ENCODE measurements at regions not wholly inside any gene's neighbourhood (a gene's known extent, or its start where the extent isn't known, plus 50 kb on each side); places are given as distances from the start of the nearest gene placed in this dataset.
"Not testable (repeated sequence)": the region's sequence is repeated elsewhere in the genome, so short reads cannot be mapped to it uniquely, and the experiment has no call there.

GRCh38 chr20:25798174-25798993 is 101.7 kb upstream of the ZNF337 start:
- not testable (repeated sequence) for ATAC-seq, H3K9me3 Mint-ChIP-seq, H3K4me3 Mint-ChIP-seq

GRCh38 chr20:25797062-25797461 is 100.4 kb upstream of the ZNF337 start:
- ATAC-seq; DNase-seq (ENCODE audit: low spot score in 2 of 2); H3K9me3 Mint-ChIP-seq; H3K36me3 Mint-ChIP-seq; H3K4me3 Mint-ChIP-seq; H3K27ac Mint-ChIP-seq; H3K4me1 Mint-ChIP-seq: not testable (repeated sequence)

More at GRCh38 chr20:25798174-25798993, 101.7 kb upstream of the ZNF337 start:
- not testable (repeated sequence) for H3K27ac Mint-ChIP-seq; H3K4me1 Mint-ChIP-seq; H3K36me3 Mint-ChIP-seq; DNase-seq (ENCODE audit: low spot score in 2 of 2)

GRCh38 chr20:25777241-25777640 is 80.6 kb upstream of the ZNF337 start:
- not testable (repeated sequence) for H3K9me3 Mint-ChIP-seq; DNase-seq (ENCODE audit: low spot score in 2 of 2); H3K36me3 Mint-ChIP-seq; ATAC-seq; H3K27ac Mint-ChIP-seq; H3K4me3 Mint-ChIP-seq; H3K4me1 Mint-ChIP-seq

- H3K9me3 Mint-ChIP-seq; H3K27ac Mint-ChIP-seq; H3K36me3 Mint-ChIP-seq; ATAC-seq; DNase-seq (ENCODE audit: low spot score in 2 of 2); H3K4me1 Mint-ChIP-seq; H3K4me3 Mint-ChIP-seq: not testable (repeated sequence)
These were observed 78.1 kb upstream of the ZNF337 start for GRCh38 chr20:25774711-25775110.

DNA sequence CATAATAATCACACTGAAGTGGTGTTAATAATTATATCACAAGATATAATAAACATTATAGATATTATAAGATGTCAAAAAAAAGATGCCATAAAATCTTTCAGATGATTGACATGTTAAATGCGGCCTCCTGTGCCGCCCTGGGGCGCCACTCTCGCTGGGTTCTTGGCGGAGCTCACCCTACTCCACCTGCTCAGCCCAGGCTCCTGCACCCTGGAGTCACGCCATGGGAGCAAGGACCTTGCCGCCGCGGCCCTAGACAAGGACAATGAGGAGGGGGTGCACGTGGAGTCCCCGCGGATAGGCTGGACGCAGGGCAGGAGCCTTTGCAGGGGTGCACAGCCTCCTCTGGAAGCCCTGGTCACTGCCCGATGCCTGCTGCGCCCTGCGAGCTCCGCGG is 77.5 kb upstream of the ZNF337 start:
- ATAC-seq; DNase-seq (ENCODE audit: low spot score in 2 of 2); H3K9me3 Mint-ChIP-seq; H3K4me1 Mint-ChIP-seq; H3K4me3 Mint-ChIP-seq; H3K27ac Mint-ChIP-seq; H3K36me3 Mint-ChIP-seq: not testable (repeated sequence)

DNA sequence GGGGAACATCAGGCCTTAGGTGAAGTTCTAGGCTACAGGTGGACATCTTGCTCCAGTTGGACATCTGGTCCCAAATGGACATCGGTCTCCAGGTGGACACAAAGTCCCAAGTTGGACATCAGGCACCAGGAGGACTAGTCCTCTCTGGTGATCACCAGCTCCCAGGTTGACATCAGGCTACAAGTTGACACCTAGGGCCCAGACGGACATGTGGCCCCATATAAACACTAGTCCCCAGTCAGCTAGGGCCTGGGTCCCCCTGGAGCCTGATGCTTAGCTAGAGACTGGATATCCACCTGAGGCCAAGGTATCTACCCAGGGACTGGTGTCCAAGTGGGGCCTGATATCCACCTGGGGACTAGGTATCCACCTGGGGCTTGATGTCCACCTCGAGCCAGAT is 75.8 kb upstream of the ZNF337 start:
- H3K4me1 Mint-ChIP-seq; H3K27ac Mint-ChIP-seq; H3K9me3 Mint-ChIP-seq; H3K4me3 Mint-ChIP-seq; DNase-seq (ENCODE audit: low spot score in 2 of 2); H3K36me3 Mint-ChIP-seq; ATAC-seq: not testable (repeated sequence)

DNA sequence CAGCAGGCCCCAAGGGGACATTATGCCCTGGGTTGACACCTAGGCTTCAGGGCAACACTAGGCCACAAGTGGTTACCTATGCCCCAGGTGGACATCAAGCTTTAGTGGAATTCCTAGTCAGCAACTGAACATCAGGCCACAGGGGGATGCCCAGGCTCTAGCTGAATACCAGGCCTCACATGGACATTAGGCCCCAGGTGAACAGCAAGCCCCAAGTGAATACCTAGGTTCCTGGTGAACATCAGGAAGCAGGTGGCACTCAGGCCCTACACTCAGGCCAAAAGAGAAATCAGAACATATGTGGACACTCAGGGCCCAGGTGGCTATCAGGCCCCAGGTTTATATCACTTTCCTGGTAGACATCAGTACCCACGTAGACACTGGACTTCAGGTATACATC is 75.2 kb upstream of the ZNF337 start:
- H3K4me1 Mint-ChIP-seq; ATAC-seq; H3K27ac Mint-ChIP-seq; H3K4me3 Mint-ChIP-seq; H3K9me3 Mint-ChIP-seq; DNase-seq (ENCODE audit: low spot score in 2 of 2); H3K36me3 Mint-ChIP-seq: not testable (repeated sequence)

DNA sequence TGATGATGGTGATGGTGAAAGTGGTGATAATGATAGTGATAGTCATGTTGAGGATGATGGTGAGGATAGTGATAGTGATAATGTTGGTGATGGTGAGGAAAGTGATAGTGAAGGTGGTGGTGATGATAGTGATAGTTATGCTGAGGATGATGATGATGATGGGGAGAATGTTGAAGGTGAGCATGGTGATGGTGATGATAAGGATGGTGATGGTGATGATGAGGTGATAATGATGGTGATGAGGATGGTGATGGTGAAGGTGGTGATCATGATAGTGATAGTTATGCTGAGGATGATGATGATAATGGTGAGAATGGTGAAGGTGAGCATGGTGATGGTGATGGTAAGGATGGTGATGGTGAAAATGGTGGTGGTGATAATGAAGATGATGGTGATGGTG is 64.9 kb upstream of the ZNF337 start:
- no peak overlapping the region for H3K4me3 Mint-ChIP-seq
- ATAC-seq = no peak
- H3K4me1 Mint-ChIP-seq = no peaks in the 10 kb centered on the region

GRCh38 chr20:25761046-25761445 is 64.4 kb upstream of the ZNF337 start:
- H3K36me3 Mint-ChIP-seq = not testable (repeated sequence)

More for the DNA sequence above, 64.9 kb upstream of the ZNF337 start:
- H3K27ac Mint-ChIP-seq = no peak overlapping the region
- H3K36me3 Mint-ChIP-seq = no peaks in the 10 kb centered on the region
- H3K9me3 Mint-ChIP-seq = no peaks in the 10 kb centered on the region
- no peak for DNase-seq (ENCODE audit: low spot score in 2 of 2)

DNA sequence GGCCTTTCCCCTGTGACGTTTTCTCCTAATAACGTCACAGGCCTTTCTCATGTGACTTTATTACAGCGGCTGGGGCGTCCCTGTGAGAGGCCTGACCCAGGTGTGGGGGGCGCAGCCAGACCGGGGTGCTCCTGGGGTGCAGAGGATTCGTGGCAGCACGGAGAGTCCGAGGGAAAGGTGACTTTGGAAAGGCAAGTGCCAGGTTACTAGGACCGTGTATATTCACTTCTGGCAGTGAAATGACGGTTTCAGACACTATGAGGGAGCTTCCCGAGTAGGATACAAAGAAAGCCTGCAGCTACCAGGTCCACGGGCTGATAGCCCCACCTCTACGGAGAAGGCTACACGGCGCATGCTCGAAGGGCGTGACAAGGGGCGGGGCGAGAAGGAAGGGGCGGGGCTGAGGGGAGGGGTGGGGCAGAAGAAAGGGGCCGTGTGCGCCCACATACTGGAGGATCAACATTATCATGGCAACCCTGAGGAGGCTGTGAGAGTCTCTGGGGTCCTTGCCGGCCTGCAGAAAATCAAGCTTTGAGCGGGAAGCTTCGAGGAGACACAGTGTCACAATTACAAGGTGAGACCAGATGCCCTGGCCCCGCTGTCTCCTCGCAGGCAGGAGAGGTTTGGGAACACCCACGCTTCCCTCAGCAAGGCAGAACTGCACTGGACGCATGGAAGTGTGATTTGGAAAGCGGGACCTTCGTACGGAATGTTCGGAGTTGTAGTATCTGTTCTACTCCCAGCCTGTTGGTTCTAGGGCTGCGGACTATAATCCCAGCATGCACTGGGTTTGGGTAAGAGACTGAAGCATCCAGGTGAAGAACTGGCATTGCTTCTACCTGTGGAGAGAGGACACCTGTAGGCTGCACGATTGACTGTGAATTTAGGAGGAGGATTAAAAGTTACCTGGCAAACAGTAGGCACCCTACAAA is 54.4 kb upstream of the ZNF337 start:
- no peaks in the 10 kb centered on the region for H3K9me3 Mint-ChIP-seq
- peak overlapping the region; percentile 70 for H3K27ac Mint-ChIP-seq
- peak overlapping the region; percentile 66 for H3K4me3 Mint-ChIP-seq
- peak; percentile 13 to 67 for DNase-seq (ENCODE audit: low spot score in 2 of 2)
- H3K4me1 Mint-ChIP-seq = peaks cover 13% of the 10 kb centered on the region
- peak; percentile 83 for ATAC-seq
- no peaks in the 10 kb centered on the region for H3K36me3 Mint-ChIP-seq

More at GRCh38 chr20:25761046-25761445, 64.4 kb upstream of the ZNF337 start:
- H3K27ac Mint-ChIP-seq; DNase-seq (ENCODE audit: low spot score in 2 of 2); ATAC-seq; H3K4me3 Mint-ChIP-seq; H3K4me1 Mint-ChIP-seq; H3K9me3 Mint-ChIP-seq: not testable (repeated sequence)

DNA sequence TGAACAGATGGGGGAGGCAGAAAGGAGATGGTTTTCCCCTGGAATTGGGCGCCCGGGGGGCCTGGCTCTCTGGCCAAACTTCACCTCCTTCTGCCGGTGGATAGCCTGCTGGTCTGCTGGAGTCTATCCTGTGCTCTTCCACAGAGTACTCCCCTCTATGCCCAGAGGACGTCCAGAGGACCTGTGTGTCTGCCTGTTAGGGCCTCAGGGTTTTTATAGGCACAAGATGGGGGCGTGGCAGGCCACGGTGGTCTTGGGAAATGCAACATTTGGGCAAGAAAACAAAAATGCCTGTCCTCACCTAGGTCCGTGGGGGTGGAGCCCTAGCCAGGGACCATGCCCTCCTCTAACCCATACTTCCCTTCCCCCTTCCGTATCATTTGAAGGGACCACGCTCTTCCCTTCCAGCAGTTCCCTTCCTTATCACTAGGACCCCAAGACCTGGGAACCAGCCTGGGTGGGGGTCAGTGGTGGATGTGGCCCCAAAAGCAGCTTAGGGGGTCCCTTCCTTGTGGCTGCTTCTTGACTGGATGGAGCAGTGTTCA is 53.6 kb upstream of the ZNF337 start:
- DNase-seq (ENCODE audit: low spot score in 2 of 2) (no peak), ATAC-seq (no peak)
- no peaks in the 10 kb centered on the region for H3K36me3 Mint-ChIP-seq
- H3K4me3 Mint-ChIP-seq = peak overlapping the region; percentile 66
- peaks cover 13% of the 10 kb centered on the region for H3K4me1 Mint-ChIP-seq
- no peaks in the 10 kb centered on the region for H3K9me3 Mint-ChIP-seq
- peak overlapping the region; percentile 70 for H3K27ac Mint-ChIP-seq

DNA sequence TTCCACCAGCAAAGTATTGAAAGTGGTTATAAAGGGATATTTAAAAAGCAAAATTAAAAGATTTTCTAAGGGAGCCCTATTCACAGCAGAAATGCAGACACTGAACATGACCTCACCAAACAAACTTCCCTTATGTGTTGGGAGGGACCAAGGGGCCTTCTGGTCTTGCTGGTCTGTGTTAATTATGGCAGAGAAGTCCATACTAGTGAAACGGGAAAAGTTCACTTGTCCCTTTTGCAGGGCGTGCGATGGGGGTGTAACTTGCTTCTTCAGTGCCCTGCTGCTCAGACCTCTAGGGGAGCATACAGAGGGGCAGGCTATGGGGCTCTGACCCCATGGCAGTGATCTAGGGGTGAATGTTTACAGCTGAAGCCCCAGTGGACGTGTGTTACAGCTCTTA is 53.0 kb upstream of the ZNF337 start:
- peaks cover 13% of the 10 kb centered on the region for H3K4me1 Mint-ChIP-seq
- no peaks in the 10 kb centered on the region for H3K36me3 Mint-ChIP-seq
- no peak for DNase-seq (ENCODE audit: low spot score in 2 of 2)
- H3K4me3 Mint-ChIP-seq = no peak overlapping the region
- no peak overlapping the region for H3K27ac Mint-ChIP-seq
- no peaks in the 10 kb centered on the region for H3K9me3 Mint-ChIP-seq
- ATAC-seq = no peak
